ENCODE measurements at regions not wholly inside any gene's neighbourhood (a gene's known extent, or its start where the extent isn't known, plus 50 kb on each side); places are given as distances from the start of the nearest gene placed in this dataset.

DNA sequence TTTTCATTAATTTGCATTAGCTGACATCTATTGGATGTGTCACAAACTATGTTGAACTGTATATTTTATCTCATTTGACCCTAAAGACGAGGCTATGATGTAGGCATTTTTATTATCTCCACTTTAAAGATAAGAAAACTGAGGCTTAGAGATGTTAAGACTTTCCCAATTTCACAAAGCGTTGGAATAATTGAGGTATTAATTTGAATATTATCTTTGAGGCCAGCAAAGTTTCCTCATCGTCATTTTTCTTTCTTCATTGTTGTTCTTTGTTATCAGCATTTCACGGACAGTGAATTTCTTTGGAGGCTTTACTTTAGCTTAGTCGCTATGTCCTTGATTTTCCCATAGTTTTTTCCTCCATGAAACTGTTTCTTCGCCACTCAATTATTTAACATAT lies 227.5 kb upstream of the MYOCD start:
- TF ChIP-seq POLR2AphosphoS5 (IDR thresholded peaks at IDR 0.05; ENCODE audit: borderline replicate concordance, low read depth, low read length): no peak
- TF ChIP-seq EZH2 (IDR thresholded peaks at IDR 0.05): no peak
